ENCODE measurements at regions not wholly inside any gene's neighbourhood (a gene's known extent, or its start where the extent isn't known, plus 50 kb on each side); places are given as distances from the start of the nearest gene placed in this dataset.

DNA sequence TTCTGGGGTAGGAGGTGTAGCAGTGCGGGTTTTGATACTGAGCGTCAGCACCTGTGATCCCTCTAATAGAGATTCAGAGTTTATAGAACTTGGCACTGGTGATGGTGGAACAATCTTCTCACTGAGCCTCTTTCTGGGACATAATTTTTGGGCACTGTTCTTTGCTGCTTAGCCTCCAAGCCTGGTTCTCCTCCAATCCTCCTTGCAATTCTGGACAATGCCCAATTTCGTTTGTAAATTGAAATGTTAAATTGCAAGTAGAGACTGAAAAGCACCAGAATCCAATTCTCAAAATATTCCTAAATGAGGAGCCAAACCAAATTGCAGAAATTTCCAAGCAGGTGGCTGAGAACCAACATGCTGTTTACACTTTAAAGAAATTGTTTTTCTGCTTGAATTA lies 149.8 kb upstream of the ABI3BP start:
- H3K9me3 ChIP-seq (replicated peaks; ENCODE audit: control insufficient read depth, insufficient read depth, low read length), result no peaks in the 10 kb centered on the region
- H3K27me3 ChIP-seq (ENCODE audit: control insufficient read depth in 2 of 2, insufficient read depth in 2 of 2, low read length in 2 of 2), result no peaks in the 10 kb centered on the region
- H4K20me1 ChIP-seq (replicated peaks; ENCODE audit: control insufficient read depth, extremely low read depth, insufficient read depth, low read length), result no peaks in the 10 kb centered on the region
- no peak for DNase-seq (ENCODE audit: low read depth, low spot score)
- no TSS peak for BruUV-seq (replicated peaks)
- no peak overlapping the region for H2AFZ ChIP-seq (ENCODE audit: low read depth, low read length)
- FAIRE-seq, result no peak
- H3K36me3 ChIP-seq (ENCODE audit: control insufficient read depth in 2 of 2, extremely low read depth in 1 of 2, insufficient read depth in 2 of 2, low read length in 2 of 2), result no peaks in the 10 kb centered on the region
- POLR2A ChIA-PET, result no interaction called here
- H3K9ac ChIP-seq (replicated peaks; ENCODE audit: extremely low read depth, insufficient read depth, low read length), result no peak overlapping the region
- no peak overlapping the region for H3K27ac ChIP-seq (ENCODE audit: insufficient read depth, low read depth, low read length)
- dilution Hi-C loops (cut with MboI; ENCODE audit: extremely low pct_ligation_motif_present, low sequenced_read_pairs), result no loop called here
- H3K9me1 ChIP-seq (replicated peaks; ENCODE audit: control insufficient read depth, extremely low read depth, insufficient read depth, low read length), result no peaks in the 10 kb centered on the region
- TF ChIP-seq EZH2 (IDR thresholded peaks at IDR 0.05; ENCODE audit: borderline replicate concordance, low read depth, low read length, severe bottlenecking) (no peak), FOS (IDR thresholded peaks at IDR 0.05; ENCODE audit: borderline replicate concordance, insufficient read depth, low read length) (no peak), GATA2 (IDR thresholded peaks at IDR 0.05; ENCODE audit: insufficient read depth, insufficient read length, low read depth, low read length) (no peak), POLR2A (IDR thresholded peaks at IDR 0.05; ENCODE audit: low read depth, low read length) (no peak), POLR2AphosphoS5 (IDR thresholded peaks at IDR 0.05; ENCODE audit: insufficient read depth, low read depth, low read length) (no peak), JUN (IDR thresholded peaks at IDR 0.05; ENCODE audit: borderline replicate concordance, insufficient read depth, insufficient read length, low read depth) (no peak), MYC (IDR thresholded peaks at IDR 0.05; ENCODE audit: low read depth, low read length) (no peak)
- TF ChIP-seq, protein P1, sequence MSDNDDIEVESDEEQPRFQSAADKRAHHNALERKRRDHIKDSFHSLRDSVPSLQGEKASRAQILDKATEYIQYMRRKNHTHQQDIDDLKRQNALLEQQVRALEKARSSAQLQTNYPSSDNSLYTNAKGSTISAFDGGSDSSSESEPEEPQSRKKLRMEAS (IDR thresholded peaks at IDR 0.05; ENCODE audit: insufficient read depth, insufficient read length), result no peak
- TF ChIP-seq, protein P2, sequence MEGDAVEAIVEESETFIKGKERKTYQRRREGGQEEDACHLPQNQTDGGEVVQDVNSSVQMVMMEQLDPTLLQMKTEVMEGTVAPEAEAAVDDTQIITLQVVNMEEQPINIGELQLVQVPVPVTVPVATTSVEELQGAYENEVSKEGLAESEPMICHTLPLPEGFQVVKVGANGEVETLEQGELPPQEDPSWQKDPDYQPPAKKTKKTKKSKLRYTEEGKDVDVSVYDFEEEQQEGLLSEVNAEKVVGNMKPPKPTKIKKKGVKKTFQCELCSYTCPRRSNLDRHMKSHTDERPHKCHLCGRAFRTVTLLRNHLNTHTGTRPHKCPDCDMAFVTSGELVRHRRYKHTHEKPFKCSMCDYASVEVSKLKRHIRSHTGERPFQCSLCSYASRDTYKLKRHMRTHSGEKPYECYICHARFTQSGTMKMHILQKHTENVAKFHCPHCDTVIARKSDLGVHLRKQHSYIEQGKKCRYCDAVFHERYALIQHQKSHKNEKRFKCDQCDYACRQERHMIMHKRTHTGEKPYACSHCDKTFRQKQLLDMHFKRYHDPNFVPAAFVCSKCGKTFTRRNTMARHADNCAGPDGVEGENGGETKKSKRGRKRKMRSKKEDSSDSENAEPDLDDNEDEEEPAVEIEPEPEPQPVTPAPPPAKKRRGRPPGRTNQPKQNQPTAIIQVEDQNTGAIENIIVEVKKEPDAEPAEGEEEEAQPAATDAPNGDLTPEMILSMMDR (IDR thresholded peaks at IDR 0.05; ENCODE audit: extremely low read depth in 1 of 2, insufficient read depth in 1 of 2, low read depth in 1 of 2, low read length in 2 of 2), result no peak
- H3K79me2 ChIP-seq (ENCODE audit: control insufficient read depth, insufficient read depth, low read length), result no peaks in the 10 kb centered on the region
- intact Hi-C loops (cut with micrococcal nuclease), result no loop called here
- CTCF ChIA-PET, result interaction anchor here (1.0 to 1.1 kb wide), 2 partner anchors 24 to 52 kb away, joined by 3 read pairs; no protein-coding TSS in a partner anchor
- H3K4me2 ChIP-seq (ENCODE audit: insufficient read depth, low read length), result no peak overlapping the region
- no peak overlapping the region for H3K4me3 ChIP-seq (replicated peaks in 1 of 3; ENCODE audit: insufficient read depth in 1 of 3, low read depth in 1 of 3, low read length in 3 of 3)
- H3K4me1 ChIP-seq (ENCODE audit: control insufficient read depth, extremely low read depth, insufficient read depth, low read length), result peaks cover 21% of the 10 kb centered on the region
